Liver (tissue), 8 donors: ENCODE measurements at regions not wholly inside any gene's neighbourhood (a gene's known extent, or its start where the extent isn't known, plus 50 kb on each side); places are given as distances from the start of the nearest gene placed in this dataset.

Experiments
- DNase-seq: peaks from one replicate; pipeline ENCODE4 v3.0.0-alpha.2; 2017; ENCODE audit warnings: low spot score
- H3K27ac ChIP-seq, 2 donors: one replicate each; pipeline ENCODE4 v1.7.0; 2013; ENCODE audit warnings: inconsistent platforms in 2 of 2, low read length in 2 of 2, control low read depth in 1 of 2, low read depth in 1 of 2, mild to moderate bottlenecking in 1 of 2
- H3K27me3 ChIP-seq, 4 donors: one replicate each; pipeline versions ENCODE4 v1.6.1 to v1.7.0; 2013; ENCODE audit warnings: low read length in 3 of 4, inconsistent platforms in 1 of 4, mild to moderate bottlenecking in 1 of 4, moderate library complexity in 1 of 4; ENCODE audit not compliant: control insufficient read depth in 4 of 4, insufficient read depth in 4 of 4
- H3K36me3 ChIP-seq, 4 donors: one replicate each; pipeline versions ENCODE4 v1.6.1 to v1.7.0; 2013; ENCODE audit warnings: low read length in 3 of 4, mild to moderate bottlenecking in 3 of 4, low read depth in 1 of 4, moderate library complexity in 1 of 4; ENCODE audit not compliant: control insufficient read depth in 4 of 4, insufficient read depth in 3 of 4
- H3K4me1 ChIP-seq, 4 donors: one replicate each; pipeline versions ENCODE4 v1.6.1 to v1.7.0; 2013; ENCODE audit warnings: low read length in 3 of 4, mild to moderate bottlenecking in 3 of 4, moderate library complexity in 1 of 4; ENCODE audit not compliant: control insufficient read depth in 4 of 4, insufficient read depth in 4 of 4
- H3K4me3 ChIP-seq, 3 donors: one replicate each; pipeline versions ENCODE4 v1.6.1 to v1.7.0; 2013; ENCODE audit warnings: low read length in 3 of 3, control low read depth in 1 of 3, low read depth in 1 of 3, mild to moderate bottlenecking in 1 of 3
- H3K9ac ChIP-seq, 2 donors: one replicate each; pipeline ENCODE4 v1.7.0; 2013; ENCODE audit warnings: low read length in 2 of 2, mild to moderate bottlenecking in 2 of 2, moderate library complexity in 2 of 2, control low read depth in 1 of 2, low read depth in 1 of 2
- H3K9me3 ChIP-seq, 4 donors: one replicate each; pipeline versions ENCODE4 v1.6.1 to v1.7.0; 2013; ENCODE audit warnings: low read length in 3 of 4; ENCODE audit not compliant: control insufficient read depth in 4 of 4
- CTCF ChIP-seq: fragments of 150-350 bp; IDR thresholded peaks from 2 replicates; pipeline ENCODE4 v1.5.1; 2017; ENCODE audit warnings: improper control_type of control experiment, low read depth, low read length; ENCODE audit not compliant: missing input control
- EGR1 ChIP-seq, 2 donors: IDR thresholded peaks; 2 replicates each; pipeline ENCODE4 v1.6.1; 2016 to 2018; ENCODE audit warnings: antibody characterized with exemption in 2 of 2, low read depth in 2 of 2
- FOXA1 ChIP-seq: IDR thresholded peaks from 2 replicates; pipeline ENCODE4 v1.6.1; 2016; ENCODE audit warnings: antibody characterized with exemption
- FOXA2 ChIP-seq: IDR thresholded peaks from 2 replicates; pipeline ENCODE4 v1.6.1; 2016; ENCODE audit warnings: antibody characterized with exemption
- GABPA ChIP-seq, 2 donors: IDR thresholded peaks in 1 of 2; conservative IDR thresholded peaks in 1 of 2; 2 replicates each; pipeline ENCODE4 v1.6.1; 2016; ENCODE audit warnings: antibody characterized with exemption in 2 of 2, mild to moderate bottlenecking in 1 of 2, moderate library complexity in 1 of 2
- HNF4A ChIP-seq, 2 donors: conservative IDR thresholded peaks; 2 replicates each; pipeline ENCODE4 v1.6.1; 2016; ENCODE audit warnings: antibody characterized with exemption in 2 of 2, mild to moderate bottlenecking in 2 of 2
- HNF4G ChIP-seq: IDR thresholded peaks from 2 replicates; pipeline ENCODE4 v1.6.1; 2016; ENCODE audit warnings: antibody characterized with exemption
- JUND ChIP-seq, 2 donors: IDR thresholded peaks; 2 replicates each; pipeline ENCODE4 v1.6.1; 2016; ENCODE audit warnings: antibody characterized with exemption in 2 of 2
- RAD21 ChIP-seq, 2 donors: IDR thresholded peaks; 2 replicates each; pipeline ENCODE4 v1.6.1; 2016; ENCODE audit warnings: antibody characterized with exemption in 2 of 2, mild to moderate bottlenecking in 2 of 2
- REST ChIP-seq: IDR thresholded peaks from 2 replicates; pipeline ENCODE4 v1.6.1; 2016; ENCODE audit warnings: antibody characterized with exemption, mild to moderate bottlenecking
- RXRA ChIP-seq, 2 donors: IDR thresholded peaks; 2 replicates each; pipeline ENCODE4 v1.6.1; 2017 to 2018; ENCODE audit warnings: antibody characterized with exemption in 2 of 2, mild to moderate bottlenecking in 1 of 2
- SP1 ChIP-seq: IDR thresholded peaks from 2 replicates; pipeline ENCODE4 v1.6.1; 2018; ENCODE audit warnings: antibody characterized with exemption, mild to moderate bottlenecking
- TAF1 ChIP-seq: conservative IDR thresholded peaks from 2 replicates; pipeline ENCODE4 v1.6.1; 2016; ENCODE audit warnings: antibody characterized with exemption, mild to moderate bottlenecking
- YY1 ChIP-seq: IDR thresholded peaks from 2 replicates; pipeline ENCODE4 v1.6.1; 2016; ENCODE audit warnings: antibody characterized with exemption, mild to moderate bottlenecking
- WGBS: extraction: QIAGEN DNeasy Blood & Tissue Kit; methylation state at CpG from one replicate; pipeline ENCODE4 v1.1.7; 2013; 5-methylcytosine and 5-hydroxymethylcytosine counted together
- TF ChIP-seq, protein P1 (sequence below): IDR thresholded peaks from 2 replicates; pipeline ENCODE4 v1.6.1; 2016; ENCODE audit warnings: antibody characterized with exemption
- TF ChIP-seq, protein P2 (sequence below): IDR thresholded peaks from 2 replicates; pipeline ENCODE4 v1.6.1; 2016; ENCODE audit warnings: antibody characterized with exemption
- TF ChIP-seq, protein P3 (sequence below): IDR thresholded peaks from 2 replicates; pipeline ENCODE4 v1.6.1; 2016; ENCODE audit warnings: antibody characterized with exemption
- donor health status: healthy.
- donor health status: healthy.
- donor health status: healthy.
- donor health status: healthy.
- donor health status: healthy.

GRCh38 chr4:153887217-153887616 is 98.3 kb upstream of the SFRP2 start:
- Histone ChIP-seq H3K9me3 (no peaks in the 10 kb centered on the region), H3K4me3 (no peak overlapping the region), H3K27ac (no peak overlapping the region), H3K36me3 (no peaks in the 10 kb centered on the region), H3K4me1 (no peaks in the 10 kb centered on the region), H3K9ac (no peak overlapping the region), H3K27me3 (no peaks in the 10 kb centered on the region)
- no peak for TF ChIP-seq TAF1
- TF ChIP-seq FOXA2: no peak
- TF ChIP-seq HNF4G: no peak
- no peak for TF ChIP-seq JUND (IDR thresholded peaks at IDR 0.05)
- no peak for TF ChIP-seq FOXA1
- TF ChIP-seq RXRA (IDR thresholded peaks at IDR 0.05): no peak
- no peak for TF ChIP-seq REST
- TF ChIP-seq, protein P1, sequence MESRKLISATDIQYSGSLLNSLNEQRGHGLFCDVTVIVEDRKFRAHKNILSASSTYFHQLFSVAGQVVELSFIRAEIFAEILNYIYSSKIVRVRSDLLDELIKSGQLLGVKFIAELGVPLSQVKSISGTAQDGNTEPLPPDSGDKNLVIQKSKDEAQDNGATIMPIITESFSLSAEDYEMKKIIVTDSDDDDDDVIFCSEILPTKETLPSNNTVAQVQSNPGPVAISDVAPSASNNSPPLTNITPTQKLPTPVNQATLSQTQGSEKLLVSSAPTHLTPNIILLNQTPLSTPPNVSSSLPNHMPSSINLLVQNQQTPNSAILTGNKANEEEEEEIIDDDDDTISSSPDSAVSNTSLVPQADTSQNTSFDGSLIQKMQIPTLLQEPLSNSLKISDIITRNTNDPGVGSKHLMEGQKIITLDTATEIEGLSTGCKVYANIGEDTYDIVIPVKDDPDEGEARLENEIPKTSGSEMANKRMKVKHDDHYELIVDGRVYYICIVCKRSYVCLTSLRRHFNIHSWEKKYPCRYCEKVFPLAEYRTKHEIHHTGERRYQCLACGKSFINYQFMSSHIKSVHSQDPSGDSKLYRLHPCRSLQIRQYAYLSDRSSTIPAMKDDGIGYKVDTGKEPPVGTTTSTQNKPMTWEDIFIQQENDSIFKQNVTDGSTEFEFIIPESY: no peak
- TF ChIP-seq SP1: no peak
- no peak for TF ChIP-seq HNF4A (conservative IDR thresholded peaks at IDR 0.05)
- no peak for TF ChIP-seq RAD21 (IDR thresholded peaks at IDR 0.05)
- TF ChIP-seq YY1: no peak
- no peak for DNase-seq

DNA sequence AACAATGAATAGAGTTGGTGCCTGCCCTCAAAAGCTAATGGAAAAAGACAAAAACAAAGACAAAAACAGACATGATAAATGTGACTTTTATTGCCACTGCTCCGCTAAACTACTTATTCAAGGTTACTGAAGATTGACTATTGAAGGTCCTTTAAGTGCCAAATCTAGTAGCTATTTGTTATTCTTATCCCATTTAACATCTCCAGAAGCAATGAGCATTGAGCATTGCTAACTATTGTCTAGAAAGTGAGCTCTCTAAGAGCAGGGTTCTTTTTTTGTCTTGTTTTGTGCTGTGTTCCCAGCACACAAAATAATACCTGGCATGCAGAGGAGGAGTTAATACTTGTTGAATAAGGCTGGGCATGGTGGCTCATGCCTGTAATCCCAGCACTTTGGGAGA is 95.4 kb upstream of the SFRP2 start:
- Histone ChIP-seq H3K27ac (no peak overlapping the region), H3K4me3 (no peak overlapping the region), H3K36me3 (no peaks in the 10 kb centered on the region), H3K9ac (no peak overlapping the region), H3K4me1 (no peaks in the 10 kb centered on the region), H3K27me3 (no peaks in the 10 kb centered on the region), H3K9me3 (peaks cover 7 to 12% (median 8%) of the 10 kb centered on the region in 4 donors)
- 99% methylated on average over 1 of the region's 1 CpG for WGBS
- DNase-seq: no peak
- TF ChIP-seq CTCF: no peak
- TF ChIP-seq RAD21 (IDR thresholded peaks at IDR 0.05): no peak
- TF ChIP-seq GABPA (IDR thresholded peaks at IDR 0.05 in 1 of 2, conservative IDR thresholded peaks at IDR 0.05 in 1 of 2): no peak
- TF ChIP-seq YY1: no peak
- TF ChIP-seq FOXA1: no peak
- TF ChIP-seq FOXA2: no peak
- no peak for TF ChIP-seq RXRA (IDR thresholded peaks at IDR 0.05)
- no peak for TF ChIP-seq EGR1 (IDR thresholded peaks at IDR 0.05; ENCODE audit: low read depth in 2 of 2)
- no peak for TF ChIP-seq REST
- TF ChIP-seq, protein P2, sequence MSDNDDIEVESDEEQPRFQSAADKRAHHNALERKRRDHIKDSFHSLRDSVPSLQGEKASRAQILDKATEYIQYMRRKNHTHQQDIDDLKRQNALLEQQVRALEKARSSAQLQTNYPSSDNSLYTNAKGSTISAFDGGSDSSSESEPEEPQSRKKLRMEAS: no peak
- TF ChIP-seq SP1: no peak
- TF ChIP-seq JUND (IDR thresholded peaks at IDR 0.05): no peak
- TF ChIP-seq, protein P3, sequence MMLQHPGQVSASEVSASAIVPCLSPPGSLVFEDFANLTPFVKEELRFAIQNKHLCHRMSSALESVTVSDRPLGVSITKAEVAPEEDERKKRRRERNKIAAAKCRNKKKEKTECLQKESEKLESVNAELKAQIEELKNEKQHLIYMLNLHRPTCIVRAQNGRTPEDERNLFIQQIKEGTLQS: no peak
- no peak for TF ChIP-seq HNF4A (conservative IDR thresholded peaks at IDR 0.05)
- TF ChIP-seq TAF1: no peak
